ENCODE measurements at regions not wholly inside any gene's neighbourhood (a gene's known extent, or its start where the extent isn't known, plus 50 kb on each side); places are given as distances from the start of the nearest gene placed in this dataset.
A peak's percentile ranks its signal among the peaks of the same experiment; 100 is the strongest.
"Not testable (repeated sequence)": the region's sequence is repeated elsewhere in the genome, so short reads cannot be mapped to it uniquely, and the experiment has no call there.

- FAIRE-seq; DNase-seq (ENCODE audit: insufficient read length, low spot score): not testable (repeated sequence)
These were observed 60.3 kb upstream of the CCL1 start for GRCh38 chr17:34423315-34423714.

GRCh38 chr17:34420900-34421299, 57.9 kb upstream of the CCL1 start:
- no peak for FAIRE-seq
- DNase-seq (ENCODE audit: insufficient read length, low spot score), result no peak

- FAIRE-seq (peak; percentile 92), DNase-seq (ENCODE audit: insufficient read length, low spot score) (peak; percentile 76)
These were observed 57.3 kb upstream of the CCL1 start for GRCh38 chr17:34420254-34420766.

- FAIRE-seq, result no peak
- no peak for DNase-seq (ENCODE audit: insufficient read length, low spot score)
These were observed 53.1 kb upstream of the CCL1 start for GRCh38 chr17:34416116-34416515.

GRCh38 chr17:34414339-34414738, 51.3 kb upstream of the CCL1 start:
- DNase-seq (ENCODE audit: insufficient read length, low spot score), result no peak
- no peak for FAIRE-seq

GRCh38 chr17:34413443-34414119, 50.5 kb upstream of the CCL1 start:
- DNase-seq (ENCODE audit: insufficient read length, low spot score) (no peak), FAIRE-seq (no peak)

- no peak for DNase-seq (ENCODE audit: insufficient read length, low spot score)
- no peak for FAIRE-seq
These were observed 50.0 kb upstream of the CCL1 start for GRCh38 chr17:34412965-34413441.
